Keratinocyte (primary cell): ENCODE measurements at regions not wholly inside any gene's neighbourhood (a gene's known extent, or its start where the extent isn't known, plus 50 kb on each side); places are given as distances from the start of the nearest gene placed in this dataset.

Source experiments
- DNase-seq: peaks from one replicate; pipeline ENCODE4 v3.0.0-alpha.2; 2011; ENCODE audit warnings: low read depth, missing footprints, low spot score
- FAIRE-seq: peaks from 2 replicates; lab custom pipeline; 2011; peaks lifted over from hg19 to GRCh38; lab: Jason Lieb, UNC
- H2AFZ ChIP-seq: 2 replicates; pipeline ENCODE4 v1.6.0; 2012; ENCODE audit warnings: low read length, control low read depth, inconsistent platforms; ENCODE audit not compliant: control insufficient read depth
- H3K27ac ChIP-seq: 2 replicates; pipeline ENCODE4 v1.5.1; 2011; ENCODE audit warnings: low read length; ENCODE audit not compliant: control insufficient read depth, insufficient read depth
- H3K27me3 ChIP-seq: 3 replicates; pipeline ENCODE4 v1.6.0; 2011; ENCODE audit warnings: low read length; ENCODE audit not compliant: control insufficient read depth, insufficient read depth; ENCODE audit errors: extremely low read depth
- H3K36me3 ChIP-seq, 2 experiments: 2 replicates in 1 of 2; 3 replicates in 1 of 2; pipeline ENCODE4 v1.5.1; 2011; ENCODE audit warnings: low read length in 2 of 2, mild to moderate bottlenecking in 1 of 2; ENCODE audit not compliant: control insufficient read depth in 2 of 2, insufficient read depth in 2 of 2; ENCODE audit errors: extremely low read depth in 1 of 2
- H3K4me1 ChIP-seq: 3 replicates; pipeline ENCODE4 v1.5.1; 2011; ENCODE audit warnings: low read length; ENCODE audit not compliant: control insufficient read depth, insufficient read depth; ENCODE audit errors: extremely low read depth
- H3K4me2 ChIP-seq: 3 replicates; pipeline ENCODE4 v1.6.0; 2011; ENCODE audit warnings: low read depth, low read length; ENCODE audit not compliant: control insufficient read depth, insufficient read depth; ENCODE audit errors: extremely low read depth
- H3K4me3 ChIP-seq, 3 experiments: fragments of 200-600 bp in 1 of 3; sonication (generic) in 1 of 3; 2 replicates in 2 of 3; 3 replicates in 1 of 3; pipeline ENCODE4 v1.5.1; 2011 to 2016; ENCODE audit warnings: low read length in 3 of 3, mild to moderate bottlenecking in 3 of 3, control low read depth in 2 of 3, inconsistent platforms in 1 of 3, low read depth in 1 of 3, mixed read lengths in 1 of 3, mixed run types in 1 of 3, moderate library complexity in 1 of 3; ENCODE audit not compliant: control insufficient read depth in 2 of 3, insufficient read depth in 2 of 3; ENCODE audit errors: extremely low read depth in 1 of 3
- H3K79me2 ChIP-seq: 2 replicates; pipeline ENCODE4 v1.6.0; 2012; ENCODE audit warnings: low read length; ENCODE audit not compliant: control insufficient read depth, insufficient read depth
- H3K9ac ChIP-seq: 3 replicates; pipeline ENCODE4 v1.6.0; 2011; ENCODE audit warnings: low read length; ENCODE audit not compliant: control insufficient read depth, insufficient read depth; ENCODE audit errors: extremely low read depth
- H3K9me1 ChIP-seq: 3 replicates; pipeline ENCODE4 v1.6.0; 2011; ENCODE audit warnings: low read length; ENCODE audit not compliant: control insufficient read depth, insufficient read depth; ENCODE audit errors: extremely low read depth
- H3K9me3 ChIP-seq: 2 replicates; pipeline ENCODE4 v1.5.1; 2012; ENCODE audit warnings: low read depth, low read length; ENCODE audit not compliant: control insufficient read depth
- H4K20me1 ChIP-seq: 3 replicates; pipeline ENCODE4 v1.6.0; 2011; ENCODE audit warnings: low read length; ENCODE audit not compliant: control insufficient read depth, insufficient read depth; ENCODE audit errors: extremely low read depth
- CTCF ChIP-seq, 3 experiments: IDR thresholded peaks in 1 of 3; conservative IDR thresholded peaks in 1 of 3; optimal IDR thresholded peaks in 1 of 3; 2 replicates in 2 of 3; 3 replicates in 1 of 3; pipeline versions ENCODE3 to v1.5.1; 2011; ENCODE audit warnings: low read length in 3 of 3, mild to moderate bottlenecking in 3 of 3, moderate library complexity in 2 of 3, control low read depth in 1 of 3, inconsistent platforms in 1 of 3; ENCODE audit not compliant: insufficient read depth in 2 of 3; ENCODE audit errors: extremely low read depth in 1 of 3
- EZH2 ChIP-seq: IDR thresholded peaks from one replicate; pipeline ENCODE4 v1.6.1; 2012; ENCODE audit warnings: inconsistent platforms, mild to moderate bottlenecking, low read length, moderate library complexity
- dilution Hi-C: fragments of 300-500 bp; cut with MboI; formaldehyde crosslinking; loops from one replicate; pipeline ENCODE4 v1.7.0; 2020; ENCODE audit warnings: low sequenced_read_pairs; ENCODE audit not compliant: extremely low pct_ligation_motif_present

GRCh38 chr13:81658598-81659370 is 1317.9 kb upstream of the SPRY2 start:
- FAIRE-seq, result no peak
- Histone ChIP-seq H3K36me3 (no peaks in the 10 kb centered on the region), H3K9me3 (no peaks in the 10 kb centered on the region), H4K20me1 (no peaks in the 10 kb centered on the region), H3K9me1 (no peaks in the 10 kb centered on the region), H3K79me2 (no peaks in the 10 kb centered on the region), H3K27ac (no peak overlapping the region), H3K4me1 (no peaks in the 10 kb centered on the region), H2AFZ (no peak overlapping the region), H3K4me2 (no peak overlapping the region), H3K27me3 (no peaks in the 10 kb centered on the region), H3K4me3 (no peak overlapping the region), H3K9ac (no peak overlapping the region)
- DNase-seq, result no peak
- TF ChIP-seq EZH2 (no peak), CTCF (optimal IDR thresholded peaks at IDR 0.05 in 1 of 3, IDR thresholded peaks at IDR 0.05 in 1 of 3, conservative IDR thresholded peaks at IDR 0.05 in 1 of 3; ENCODE audit: extremely low read depth in 1 of 3, insufficient read depth in 2 of 3, low read length in 3 of 3) (no peak)
- dilution Hi-C loops, result no loop called here

GRCh38 chr13:81639984-81640582 is 1299.2 kb upstream of the SPRY2 start:
- Histone ChIP-seq H3K9me3 (no peaks in the 10 kb centered on the region), H3K27me3 (no peaks in the 10 kb centered on the region), H3K4me1 (no peaks in the 10 kb centered on the region), H3K36me3 (no peaks in the 10 kb centered on the region), H2AFZ (no peak overlapping the region), H4K20me1 (no peaks in the 10 kb centered on the region), H3K4me3 (no peak overlapping the region), H3K4me2 (no peak overlapping the region), H3K9ac (no peak overlapping the region), H3K9me1 (no peaks in the 10 kb centered on the region), H3K27ac (no peak overlapping the region), H3K79me2 (no peaks in the 10 kb centered on the region)
- no peak for FAIRE-seq
- DNase-seq, result no peak
- no peak for TF ChIP-seq EZH2
- peak; percentile 51 to 62 (median 53) for TF ChIP-seq CTCF (optimal IDR thresholded peaks at IDR 0.05 in 1 of 3, IDR thresholded peaks at IDR 0.05 in 1 of 3, conservative IDR thresholded peaks at IDR 0.05 in 1 of 3; ENCODE audit: extremely low read depth in 1 of 3, insufficient read depth in 2 of 3, low read length in 3 of 3)
- dilution Hi-C loops, result no loop called here
